CD14-positive monocyte (primary cell): ENCODE measurements at regions not wholly inside any gene's neighbourhood (a gene's known extent, or its start where the extent isn't known, plus 50 kb on each side); places are given as distances from the start of the nearest gene placed in this dataset.

Experiments used
- DNase-seq, 3 donors: peaks; one replicate each; pipeline ENCODE4 v3.0.0-alpha.2; 2011 to 2022
- H2AFZ ChIP-seq: 2 replicates; pipeline ENCODE4 v1.6.0; 2012; ENCODE audit warnings: mild to moderate bottlenecking, low read depth, low read length, inconsistent platforms; ENCODE audit not compliant: insufficient read depth, poor library complexity, severe bottlenecking
- H3K27ac ChIP-seq, 2 donors: 1 replicate in 1 of 2; 2 replicates in 1 of 2; pipeline ENCODE4 v1.5.1; 2012 to 2013; ENCODE audit warnings: low read length in 2 of 2, control low read depth in 1 of 2, inconsistent platforms in 1 of 2, low read depth in 1 of 2, mild to moderate bottlenecking in 1 of 2
- H3K27me3 ChIP-seq, 2 donors: one replicate each; pipeline versions ENCODE4 v1.6.0 to v1.6.1; 2011 to 2013; ENCODE audit warnings: low read length in 2 of 2; ENCODE audit not compliant: control insufficient read depth in 2 of 2, insufficient read depth in 2 of 2
- H3K36me3 ChIP-seq, 2 donors: replicated peaks in 1 of 2; 1 replicate in 1 of 2; 2 replicates in 1 of 2; pipeline versions ENCODE4 v1.5.1 to v1.6.1; 2012 to 2013; ENCODE audit warnings: low read length in 2 of 2, control low read depth in 1 of 2, inconsistent platforms in 1 of 2, mild to moderate bottlenecking in 1 of 2; ENCODE audit not compliant: insufficient read depth in 2 of 2, control insufficient read depth in 1 of 2
- H3K4me1 ChIP-seq, 2 donors: 1 replicate in 1 of 2; 2 replicates in 1 of 2; pipeline versions ENCODE4 v1.5.1 to v1.6.1; 2012 to 2013; ENCODE audit warnings: low read length in 2 of 2, control low read depth in 1 of 2, inconsistent platforms in 1 of 2, mild to moderate bottlenecking in 1 of 2, moderate library complexity in 1 of 2; ENCODE audit not compliant: insufficient read depth in 2 of 2, control insufficient read depth in 1 of 2
- H3K4me2 ChIP-seq: replicated peaks from 2 replicates; pipeline ENCODE3; 2012; ENCODE audit warnings: low read length, moderate library complexity, mild to moderate bottlenecking; ENCODE audit not compliant: poor library complexity, severe bottlenecking; ENCODE audit errors: extremely low read depth
- H3K4me3 ChIP-seq, 3 experiments: fragments of 200-600 bp in 1 of 3; sonication (generic) in 1 of 3; replicated peaks in 1 of 3; 1 replicate in 2 of 3; 2 replicates in 1 of 3; pipeline ENCODE4 v1.5.1; 2011 to 2013; ENCODE audit warnings: low read length in 3 of 3, mild to moderate bottlenecking in 3 of 3, control low read depth in 2 of 3, low read depth in 2 of 3, inconsistent platforms in 1 of 3, moderate library complexity in 1 of 3
- H3K79me2 ChIP-seq: 2 replicates; pipeline ENCODE4 v1.6.0; 2012; ENCODE audit warnings: mild to moderate bottlenecking, control low read depth, inconsistent platforms, low read length, moderate library complexity; ENCODE audit not compliant: insufficient read depth
- H3K9ac ChIP-seq: 2 replicates; pipeline ENCODE4 v1.6.0; 2017; ENCODE audit warnings: low read length, mild to moderate bottlenecking; ENCODE audit not compliant: insufficient read depth, poor library complexity, severe bottlenecking
- H3K9me3 ChIP-seq, 2 donors: replicated peaks in 1 of 2; 1 replicate in 1 of 2; 2 replicates in 1 of 2; pipeline versions ENCODE4 v1.5.1 to v1.6.1; 2012 to 2013; ENCODE audit warnings: low read length in 2 of 2, control low read depth in 1 of 2; ENCODE audit not compliant: control insufficient read depth in 1 of 2, insufficient read depth in 1 of 2
- H4K20me1 ChIP-seq: 2 replicates; pipeline ENCODE4 v1.6.0; 2012; ENCODE audit warnings: mild to moderate bottlenecking, low read length, control low read depth, moderate library complexity; ENCODE audit not compliant: insufficient read depth
- H3K27ac Mint-ChIP-seq, 7 donors: one replicate each; pipeline ENCODE4 v1.8.0; 2020; ENCODE audit warnings: mild to moderate bottlenecking in 7 of 7, mixed read lengths in 7 of 7, moderate library complexity in 6 of 7, inconsistent platforms in 2 of 7
- H3K27me3 Mint-ChIP-seq, 3 donors: one replicate each; pipeline ENCODE4 v1.8.0; 2021 to 2022; ENCODE audit warnings: low read depth in 3 of 3, mild to moderate bottlenecking in 3 of 3, mixed read lengths in 3 of 3, moderate library complexity in 3 of 3, inconsistent platforms in 1 of 3
- H3K36me3 Mint-ChIP-seq, 2 donors: one replicate each; pipeline ENCODE4 v1.8.0; 2020; ENCODE audit warnings: mixed read lengths in 2 of 2, inconsistent platforms in 1 of 2, mild to moderate bottlenecking in 1 of 2
- H3K4me1 Mint-ChIP-seq: one replicate; pipeline ENCODE4 v1.8.0; 2020; ENCODE audit warnings: mild to moderate bottlenecking, mixed read lengths
- H3K4me3 Mint-ChIP-seq, 2 donors: one replicate each; pipeline ENCODE4 v1.8.0; 2020; ENCODE audit warnings: mild to moderate bottlenecking in 2 of 2, mixed read lengths in 2 of 2, moderate library complexity in 1 of 2
- H3K9me3 Mint-ChIP-seq, 7 donors: one replicate each; pipeline ENCODE4 v1.8.0; 2020 to 2022; ENCODE audit warnings: mixed read lengths in 7 of 7, mild to moderate bottlenecking in 6 of 7, moderate library complexity in 6 of 7, inconsistent platforms in 2 of 7
- CTCF ChIP-seq: fragments of 200-600 bp; IDR thresholded peaks from one replicate; pipeline ENCODE4 v1.8.0; 2022; ENCODE audit warnings: antibody characterized with exemption, mild to moderate bottlenecking
- WGBS: methylation state at CpG from one replicate; pipeline ENCODE4 v1.1.5; 2013; ENCODE audit warnings: missing lambda C conversion rate; ENCODE audit not compliant: insufficient coverage; 5-methylcytosine and 5-hydroxymethylcytosine counted together
- intact Hi-C, 2 donors: fragments of 100-400 bp; cut with micrococcal nuclease; formaldehyde crosslinking; loops; one replicate each; pipeline versions ENCODE4 v1.15.0 to v1.15.1; 2023

- Histone ChIP-seq H4K20me1 (no peaks in the 10 kb centered on the region), H3K27me3 (no peaks in the 10 kb centered on the region), H3K79me2 (no peaks in the 10 kb centered on the region), H3K9me3 (no peaks in the 10 kb centered on the region), H2AFZ (no peak overlapping the region), H3K4me3 (no peak overlapping the region), H3K4me1 (no peaks in the 10 kb centered on the region), H3K27ac (no peak overlapping the region), H3K9ac (no peak overlapping the region), H3K4me2 (no peak overlapping the region), H3K36me3 (no peaks in the 10 kb centered on the region)
- no peak for TF ChIP-seq CTCF
- H3K36me3 Mint-ChIP-seq = no peaks in the 10 kb centered on the region
- DNase-seq = no peak
- WGBS = no CpG with 5 or more reads among the region's 1 CpG
- H3K4me1 Mint-ChIP-seq = no peaks in the 10 kb centered on the region
- H3K4me3 Mint-ChIP-seq = no peak overlapping the region
- intact Hi-C loops = no loop called here
- H3K27ac Mint-ChIP-seq = no peak overlapping the region
- no peaks in the 10 kb centered on the region for H3K9me3 Mint-ChIP-seq
- H3K27me3 Mint-ChIP-seq = no peaks in the 10 kb centered on the region
Observed at GRCh38 chr12:75708802-75709201, 197.4 kb upstream of the KRR1 start.

DNA sequence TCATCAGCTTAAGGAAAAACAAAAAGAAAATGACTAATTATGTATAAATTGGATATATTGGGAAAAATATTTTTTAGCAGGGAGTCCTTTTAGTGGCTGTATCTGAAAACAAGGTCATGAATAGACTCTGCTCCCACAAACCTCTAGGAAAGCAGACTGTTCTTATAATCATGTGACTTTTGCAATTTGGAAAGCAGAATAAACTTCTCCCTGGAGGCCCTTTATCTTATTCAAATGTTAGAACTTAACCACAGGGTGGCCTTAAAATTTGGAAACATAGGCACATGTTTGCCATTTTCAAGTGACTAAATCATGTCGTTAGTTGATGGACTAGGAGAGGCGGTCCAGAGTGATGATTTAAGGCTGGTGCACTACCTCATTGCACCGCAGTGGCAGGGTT lies 196.6 kb upstream of the KRR1 start:
- Histone ChIP-seq H3K9ac (no peak overlapping the region), H3K27me3 (no peaks in the 10 kb centered on the region), H3K79me2 (no peaks in the 10 kb centered on the region), H3K9me3 (no peaks in the 10 kb centered on the region), H3K4me2 (no peak overlapping the region), H3K4me3 (no peak overlapping the region), H4K20me1 (no peaks in the 10 kb centered on the region), H3K27ac (no peak overlapping the region), H3K4me1 (no peaks in the 10 kb centered on the region), H3K36me3 (no peaks in the 10 kb centered on the region), H2AFZ (no peak overlapping the region)
- intact Hi-C loops = no loop called here
- 100% methylated on average over 2 of the region's 3 CpGs for WGBS
- H3K27ac Mint-ChIP-seq = no peak overlapping the region
- no peaks in the 10 kb centered on the region for H3K9me3 Mint-ChIP-seq
- TF ChIP-seq CTCF = no peak
- H3K27me3 Mint-ChIP-seq = no peaks in the 10 kb centered on the region
- no peaks in the 10 kb centered on the region for H3K4me1 Mint-ChIP-seq
- no peak overlapping the region for H3K4me3 Mint-ChIP-seq
- H3K36me3 Mint-ChIP-seq = no peaks in the 10 kb centered on the region
- no peak for DNase-seq
